IPS-15b (cell line): ENCODE measurements at regions not wholly inside any gene's neighbourhood (a gene's known extent, or its start where the extent isn't known, plus 50 kb on each side); places are given as distances from the start of the nearest gene placed in this dataset.

ENCODE experiments used
- H3K27me3 ChIP-seq: one replicate; pipeline ENCODE4 v1.6.1; 2013; ENCODE audit warnings: low read length; ENCODE audit not compliant: control insufficient read depth, insufficient read depth
- H3K36me3 ChIP-seq: one replicate; pipeline ENCODE4 v1.6.1; 2013; ENCODE audit warnings: low read length; ENCODE audit not compliant: control insufficient read depth, insufficient read depth
- H3K4me1 ChIP-seq: one replicate; pipeline ENCODE4 v1.6.1; 2013; ENCODE audit warnings: mild to moderate bottlenecking, low read length; ENCODE audit not compliant: control insufficient read depth, insufficient read depth
- H3K4me3 ChIP-seq: one replicate; pipeline ENCODE4 v1.5.1; 2013; ENCODE audit warnings: low read depth, low read length
- H3K9ac ChIP-seq: one replicate; pipeline ENCODE4 v1.6.1; 2013; ENCODE audit warnings: low read depth, mild to moderate bottlenecking, low read length
- H3K9me3 ChIP-seq: one replicate; pipeline ENCODE4 v1.6.1; 2013; ENCODE audit warnings: mild to moderate bottlenecking, low read length; ENCODE audit not compliant: control insufficient read depth, insufficient read depth

DNA sequence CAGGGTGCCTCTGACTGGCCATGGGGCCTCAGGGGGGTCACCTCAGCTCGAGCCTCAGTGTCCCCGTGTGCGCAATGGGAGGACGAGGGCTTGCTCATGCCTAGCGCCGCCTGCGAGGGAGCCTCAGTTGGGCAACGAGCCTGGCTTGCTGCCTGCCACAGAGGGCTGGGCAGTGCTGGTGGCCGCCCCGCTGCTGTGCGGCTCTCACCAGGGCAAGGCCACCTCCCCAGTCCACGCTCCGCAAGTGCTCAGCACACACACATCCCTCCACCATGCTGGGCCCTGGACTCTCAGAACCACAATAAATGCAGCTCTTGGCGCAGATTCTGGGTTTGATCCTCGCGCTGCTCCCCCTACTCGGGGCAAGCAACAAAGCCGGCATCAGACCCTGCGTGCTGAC lies 76.2 kb downstream of the ENGASE start:
- H3K27me3 ChIP-seq, result no peaks in the 10 kb centered on the region
- H3K9ac ChIP-seq, result no peak overlapping the region
- no peaks in the 10 kb centered on the region for H3K36me3 ChIP-seq

DNA sequence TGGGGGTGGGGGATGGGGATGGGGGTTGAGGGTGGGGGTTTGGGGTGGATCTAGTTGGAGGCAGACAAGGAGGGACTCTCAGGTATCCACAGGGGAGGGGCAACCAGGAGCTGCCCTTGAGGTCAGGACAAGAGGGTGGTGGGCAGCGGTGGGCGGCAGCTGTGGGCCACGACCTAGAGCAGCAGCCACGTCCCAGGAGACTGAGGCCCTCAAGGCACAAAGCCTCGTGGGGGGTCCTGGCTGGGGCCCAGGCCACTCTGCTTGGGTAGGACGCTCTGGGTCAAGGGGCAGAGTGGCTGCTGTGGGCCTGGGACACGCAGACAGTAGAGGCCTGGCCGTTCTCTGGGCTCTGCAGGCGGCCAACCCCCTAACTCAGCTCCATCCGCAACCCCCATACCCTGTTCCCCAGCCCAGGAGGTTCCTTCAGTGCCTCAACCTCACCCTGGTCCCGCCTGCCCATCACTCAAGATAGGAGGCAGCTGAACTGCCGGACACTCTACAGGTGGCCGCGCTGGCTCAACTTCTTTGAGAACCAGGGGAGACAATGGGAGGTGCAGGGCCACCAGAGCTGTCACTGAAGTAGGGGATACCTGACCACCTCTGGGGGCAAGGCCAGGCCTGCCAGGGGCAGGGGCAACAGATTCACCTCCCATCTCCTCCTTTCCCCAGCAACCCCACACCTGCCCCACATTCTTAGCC lies 75.6 kb downstream of the ENGASE start:
- H3K4me1 ChIP-seq, result no peaks in the 10 kb centered on the region
- H3K36me3 ChIP-seq, result no peaks in the 10 kb centered on the region
- no peaks in the 10 kb centered on the region for H3K27me3 ChIP-seq
- H3K4me3 ChIP-seq, result no peak overlapping the region
- H3K9me3 ChIP-seq, result no peaks in the 10 kb centered on the region
- no peak overlapping the region for H3K9ac ChIP-seq

More for the DNA sequence above, 76.2 kb downstream of the ENGASE start:
- no peak overlapping the region for H3K4me3 ChIP-seq
- H3K9me3 ChIP-seq, result no peaks in the 10 kb centered on the region
- no peaks in the 10 kb centered on the region for H3K4me1 ChIP-seq

DNA sequence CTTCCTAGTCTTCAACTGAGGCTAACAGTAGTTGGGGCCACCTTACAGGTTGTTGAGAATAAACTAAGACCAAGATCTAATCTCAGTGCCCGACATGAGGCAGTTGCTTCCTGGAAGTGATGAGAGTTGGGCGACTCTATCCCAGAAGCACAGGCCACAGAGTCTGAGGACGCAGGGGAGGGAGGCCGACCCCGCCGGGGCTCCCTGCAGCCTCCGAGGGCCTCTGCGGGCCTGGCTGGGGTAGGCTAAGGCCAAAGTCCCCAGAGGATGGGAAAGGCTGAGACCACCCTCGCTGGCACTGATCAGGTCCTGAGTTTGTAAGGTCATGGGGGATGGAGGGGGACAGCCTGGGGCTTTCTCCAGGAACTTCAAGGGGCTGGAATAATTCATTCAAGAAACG lies 74.0 kb downstream of the ENGASE start:
- no peak overlapping the region for H3K9ac ChIP-seq
- no peaks in the 10 kb centered on the region for H3K9me3 ChIP-seq
- no peaks in the 10 kb centered on the region for H3K4me1 ChIP-seq
- H3K27me3 ChIP-seq, result no peaks in the 10 kb centered on the region
- H3K36me3 ChIP-seq, result no peaks in the 10 kb centered on the region
- H3K4me3 ChIP-seq, result no peak overlapping the region

GRCh38 chr17:79147746-79148506 lies 73.3 kb downstream of the ENGASE start:
- H3K4me1 ChIP-seq, result no peaks in the 10 kb centered on the region
- no peaks in the 10 kb centered on the region for H3K27me3 ChIP-seq
- no peaks in the 10 kb centered on the region for H3K36me3 ChIP-seq
- no peaks in the 10 kb centered on the region for H3K9me3 ChIP-seq
- H3K4me3 ChIP-seq, result no peak overlapping the region
- no peak overlapping the region for H3K9ac ChIP-seq

GRCh38 chr17:79146562-79146961 lies 71.9 kb downstream of the ENGASE start:
- H3K9ac ChIP-seq, result no peak overlapping the region
- no peak overlapping the region for H3K4me3 ChIP-seq
- no peaks in the 10 kb centered on the region for H3K36me3 ChIP-seq
- no peaks in the 10 kb centered on the region for H3K27me3 ChIP-seq
- H3K9me3 ChIP-seq, result no peaks in the 10 kb centered on the region
- H3K4me1 ChIP-seq, result no peaks in the 10 kb centered on the region

GRCh38 chr17:79145548-79145947 lies 70.9 kb downstream of the ENGASE start:
- no peaks in the 10 kb centered on the region for H3K4me1 ChIP-seq
- H3K36me3 ChIP-seq, result no peaks in the 10 kb centered on the region
- H3K27me3 ChIP-seq, result no peaks in the 10 kb centered on the region
- no peak overlapping the region for H3K4me3 ChIP-seq
- H3K9me3 ChIP-seq, result no peaks in the 10 kb centered on the region
- H3K9ac ChIP-seq, result no peak overlapping the region

GRCh38 chr17:79144133-79144532 lies 69.5 kb downstream of the ENGASE start:
- Histone ChIP-seq H3K4me3 (no peak overlapping the region), H3K36me3 (no peaks in the 10 kb centered on the region), H3K9me3 (no peaks in the 10 kb centered on the region), H3K27me3 (no peaks in the 10 kb centered on the region), H3K4me1 (no peaks in the 10 kb centered on the region), H3K9ac (no peak overlapping the region)

- no peaks in the 10 kb centered on the region for H3K36me3 ChIP-seq
- no peaks in the 10 kb centered on the region for H3K27me3 ChIP-seq
- H3K4me1 ChIP-seq, result no peaks in the 10 kb centered on the region
- H3K4me3 ChIP-seq, result no peak overlapping the region
- H3K9ac ChIP-seq, result no peak overlapping the region
- H3K9me3 ChIP-seq, result no peaks in the 10 kb centered on the region
These were observed 67.8 kb downstream of the ENGASE start for GRCh38 chr17:79142375-79142774.

DNA sequence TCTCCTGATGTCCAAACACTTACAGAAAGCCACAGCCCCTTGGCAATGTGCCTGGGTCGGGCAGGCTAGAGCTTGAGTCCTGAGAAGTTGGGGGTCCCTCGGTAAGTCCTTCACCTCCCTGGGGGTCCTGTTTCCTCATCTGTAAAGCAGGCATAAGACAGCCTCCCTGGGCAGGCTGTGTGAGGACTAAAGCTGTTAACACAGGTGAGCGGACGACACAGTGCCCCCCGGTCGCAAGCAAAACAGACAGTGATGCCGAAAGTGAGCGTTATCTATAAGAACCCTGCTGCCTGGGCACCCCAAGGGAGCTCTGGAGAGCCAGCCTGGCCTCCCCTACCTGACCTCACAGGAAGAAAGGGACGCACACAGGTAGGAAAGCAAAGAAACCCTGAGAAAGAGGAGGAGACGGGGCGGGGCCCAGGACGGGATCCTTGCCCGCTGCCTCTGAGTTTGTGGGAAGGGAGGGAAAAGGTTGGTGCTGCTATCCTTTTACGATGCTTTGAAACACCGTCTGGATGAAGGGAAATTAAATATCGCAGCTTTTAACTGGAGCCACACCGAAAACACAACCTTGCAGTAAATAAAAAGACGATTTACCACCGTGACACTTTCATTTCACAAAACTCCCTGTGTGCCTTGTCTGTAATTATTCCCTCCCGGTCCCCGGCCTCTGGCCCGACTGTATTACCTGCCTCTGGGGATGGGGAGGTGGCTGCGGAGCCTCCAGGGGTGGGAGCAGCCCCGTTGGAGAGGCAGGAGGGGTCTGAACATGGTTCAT lies 67.1 kb downstream of the ENGASE start:
- H3K9ac ChIP-seq, result no peak overlapping the region
- no peak overlapping the region for H3K4me3 ChIP-seq
- no peaks in the 10 kb centered on the region for H3K27me3 ChIP-seq
- no peaks in the 10 kb centered on the region for H3K36me3 ChIP-seq
- no peaks in the 10 kb centered on the region for H3K4me1 ChIP-seq
- H3K9me3 ChIP-seq, result no peaks in the 10 kb centered on the region

- H3K9me3 ChIP-seq, result no peaks in the 10 kb centered on the region
- H3K9ac ChIP-seq, result no peak overlapping the region
- H3K4me1 ChIP-seq, result no peaks in the 10 kb centered on the region
- H3K4me3 ChIP-seq, result no peak overlapping the region
- H3K36me3 ChIP-seq, result no peaks in the 10 kb centered on the region
- H3K27me3 ChIP-seq, result no peaks in the 10 kb centered on the region
These were observed 64.2 kb downstream of the ENGASE start for GRCh38 chr17:79138826-79139225.

GRCh38 chr17:79137789-79138165 lies 63.2 kb downstream of the ENGASE start:
- H3K4me3 ChIP-seq, result no peak overlapping the region
- no peaks in the 10 kb centered on the region for H3K4me1 ChIP-seq
- no peak overlapping the region for H3K9ac ChIP-seq
- H3K9me3 ChIP-seq, result no peaks in the 10 kb centered on the region
- no peaks in the 10 kb centered on the region for H3K36me3 ChIP-seq
- no peaks in the 10 kb centered on the region for H3K27me3 ChIP-seq
